ENCODE measurements at regions not wholly inside any gene's neighbourhood (a gene's known extent, or its start where the extent isn't known, plus 50 kb on each side); places are given as distances from the start of the nearest gene placed in this dataset.

GRCh38 chr4:1513936-1514483, 107.8 kb upstream of the NKX1-1 start:
- intact Hi-C loops (cut with DNase I) = loop anchor here (5.0 to 10.0 kb wide), 2 partner anchors 157 to 159 kb away; no protein-coding TSS in a partner anchor
- no peaks in the 10 kb centered on the region for H3K36me3 ChIP-seq (ENCODE audit: insufficient read depth in 1 of 2, low read depth in 1 of 2)

GRCh38 chr4:1512738-1513660, 106.8 kb upstream of the NKX1-1 start:
- ATAC-seq = peak; percentile 55 to 73 (median 70)
- Histone ChIP-seq H3K27me3 (ENCODE audit: insufficient read depth in 3 of 3, low read length in 2 of 3) (peaks cover 0 to 58% (median 13%) of the 10 kb centered on the region in 3 donors), H3K9me3 (no peaks in the 10 kb centered on the region)

More at GRCh38 chr4:1513936-1514483, 107.8 kb upstream of the NKX1-1 start:
- TF ChIP-seq CTCF (IDR thresholded peaks at IDR 0.05) = no peak
- Histone ChIP-seq H3K27ac (no peak overlapping the region), H3K4me3 (no peak overlapping the region), H3K27me3 (ENCODE audit: insufficient read depth in 3 of 3, low read length in 2 of 3) (peaks cover 0 to 64% (median 8%) of the 10 kb centered on the region in 3 donors), H3K9me3 (no peaks in the 10 kb centered on the region), H3K4me1 (no peaks in the 10 kb centered on the region)
- WGBS, 3 donors = 70 to 79% (median 73%) methylated on average over 4 of the region's 4 CpGs
- ATAC-seq = no peak
- DNase-seq = no peak

GRCh38 chr4:1512051-1512737, 106.0 kb upstream of the NKX1-1 start:
- WGBS, 3 donors = 81 to 83% (median 82%) methylated on average over 26 to 29 of the region's 29 CpGs

More at GRCh38 chr4:1512738-1513660, 106.8 kb upstream of the NKX1-1 start:
- peak; percentile 42 to 62 for DNase-seq
- Histone ChIP-seq H3K4me3 (no peak overlapping the region), H3K36me3 (ENCODE audit: insufficient read depth in 1 of 2, low read depth in 1 of 2) (no peaks in the 10 kb centered on the region), H3K27ac (no peak overlapping the region), H3K4me1 (no peaks in the 10 kb centered on the region)
- peak; percentile 55 for TF ChIP-seq CTCF (IDR thresholded peaks at IDR 0.05)
- WGBS, 3 donors = 10 to 18% (median 12%) methylated on average over 29 to 78 of the region's 78 CpGs
- intact Hi-C loops (cut with DNase I) = loop anchor here (5.0 to 10.0 kb wide), 2 partner anchors 156 to 158 kb away; no protein-coding TSS in a partner anchor

More at GRCh38 chr4:1512051-1512737, 106.0 kb upstream of the NKX1-1 start:
- intact Hi-C loops (cut with DNase I) = loop anchor here (5.0 to 10.0 kb wide), 2 partner anchors 155 to 157 kb away; no protein-coding TSS in a partner anchor
- Histone ChIP-seq H3K27me3 (ENCODE audit: insufficient read depth in 3 of 3, low read length in 2 of 3) (peaks cover 0 to 50% (median 13%) of the 10 kb centered on the region in 3 donors), H3K27ac (no peak overlapping the region), H3K4me1 (no peaks in the 10 kb centered on the region), H3K36me3 (ENCODE audit: insufficient read depth in 1 of 2, low read depth in 1 of 2) (no peaks in the 10 kb centered on the region), H3K4me3 (no peak overlapping the region), H3K9me3 (no peaks in the 10 kb centered on the region)
- ATAC-seq (peak in 1 of 4 donors; percentile 19), DNase-seq (peak in 1 of 2 donors; percentile 48)
- no peak for TF ChIP-seq CTCF (IDR thresholded peaks at IDR 0.05)
